SJCRH30 (cell line): ENCODE measurements at regions not wholly inside any gene's neighbourhood (a gene's known extent, or its start where the extent isn't known, plus 50 kb on each side); places are given as distances from the start of the nearest gene placed in this dataset.
"Not testable (repeated sequence)": the region's sequence is repeated elsewhere in the genome, so short reads cannot be mapped to it uniquely, and the experiment has no call there.

Experiments
- DNase-seq, 2 experiments: peaks; one replicate each; pipeline ENCODE4 v3.0.0-alpha.2; 2015 to 2020
- H3K27ac ChIP-seq: fragments of 250-450 bp; sonication (Bioruptor Pico); 2 replicates; pipeline ENCODE4 v1.5.1; 2020; ENCODE audit warnings: mild to moderate bottlenecking, moderate library complexity
- H3K27me3 ChIP-seq: fragments of 250-450 bp; sonication (Bioruptor Pico); 2 replicates; pipeline ENCODE4 v1.5.1; 2020; ENCODE audit warnings: mild to moderate bottlenecking, moderate library complexity
- H3K36me3 ChIP-seq: fragments of 250-450 bp; sonication (Bioruptor Pico); 2 replicates; pipeline ENCODE4 v1.5.1; 2020; ENCODE audit warnings: mild to moderate bottlenecking, moderate library complexity
- H3K4me1 ChIP-seq: fragments of 250-450 bp; sonication (Bioruptor Pico); 2 replicates; pipeline ENCODE4 v1.5.1; 2020; ENCODE audit warnings: mild to moderate bottlenecking, moderate library complexity
- H3K4me3 ChIP-seq: fragments of 250-450 bp; sonication (Bioruptor Pico); 2 replicates; pipeline ENCODE4 v1.5.1; 2020; ENCODE audit warnings: mild to moderate bottlenecking, moderate library complexity
- H3K9me3 ChIP-seq: fragments of 250-450 bp; sonication (Bioruptor Pico); replicated peaks from 2 replicates; pipeline ENCODE4 v1.5.1; 2020; ENCODE audit warnings: mild to moderate bottlenecking, moderate library complexity

GRCh38 chr17:71782021-71782420 lies 338.8 kb upstream of the SOX9 start:
- not testable (repeated sequence) for H3K4me1 ChIP-seq, H3K36me3 ChIP-seq, H3K27ac ChIP-seq, H3K4me3 ChIP-seq, H3K9me3 ChIP-seq, H3K27me3 ChIP-seq, DNase-seq

GRCh38 chr17:71790791-71791190 lies 330.0 kb upstream of the SOX9 start:
- Histone ChIP-seq H3K9me3 (no peaks in the 10 kb centered on the region), H3K4me3 (no peak overlapping the region), H3K27ac (no peak overlapping the region), H3K4me1 (no peaks in the 10 kb centered on the region), H3K36me3 (no peaks in the 10 kb centered on the region), H3K27me3 (peaks cover 4% of the 10 kb centered on the region; the same call in 1 of the 2 replicates)
- no peak for DNase-seq

- H3K9me3 ChIP-seq, result no peaks in the 10 kb centered on the region
- H3K4me1 ChIP-seq, result no peaks in the 10 kb centered on the region
- peaks cover 4% of the 10 kb centered on the region; the same call in 1 of the 2 replicates for H3K27me3 ChIP-seq
- no peaks in the 10 kb centered on the region for H3K36me3 ChIP-seq
- DNase-seq, result no peak
- H3K4me3 ChIP-seq, result no peak overlapping the region
- H3K27ac ChIP-seq, result no peak overlapping the region
These were observed 329.5 kb upstream of the SOX9 start for GRCh38 chr17:71791311-71791710.

- H3K4me3 ChIP-seq, result no peak overlapping the region
- no peaks in the 10 kb centered on the region for H3K4me1 ChIP-seq
- DNase-seq, result no peak
- no peaks in the 10 kb centered on the region; the same call in 1 of the 2 replicates for H3K27me3 ChIP-seq
- no peaks in the 10 kb centered on the region for H3K9me3 ChIP-seq
- H3K36me3 ChIP-seq, result no peaks in the 10 kb centered on the region
- H3K27ac ChIP-seq, result no peak overlapping the region
These were observed 327.9 kb upstream of the SOX9 start for GRCh38 chr17:71792966-71793365.

GRCh38 chr17:71793518-71793917 lies 327.3 kb upstream of the SOX9 start:
- H3K27ac ChIP-seq, result no peak overlapping the region
- no peaks in the 10 kb centered on the region for H3K4me1 ChIP-seq
- no peak overlapping the region for H3K4me3 ChIP-seq
- no peaks in the 10 kb centered on the region for H3K36me3 ChIP-seq
- no peaks in the 10 kb centered on the region; the same call in 1 of the 2 replicates for H3K27me3 ChIP-seq
- H3K9me3 ChIP-seq, result no peaks in the 10 kb centered on the region
- DNase-seq, result no peak

- Histone ChIP-seq H3K4me1 (no peaks in the 10 kb centered on the region), H3K36me3 (no peaks in the 10 kb centered on the region), H3K4me3 (no peak overlapping the region), H3K27me3 (no peaks in the 10 kb centered on the region), H3K9me3 (no peaks in the 10 kb centered on the region), H3K27ac (no peak overlapping the region)
- DNase-seq, result no peak
These were observed 322.1 kb upstream of the SOX9 start for GRCh38 chr17:71798701-71799100.

- DNase-seq, result no peak
- Histone ChIP-seq H3K27ac (no peak overlapping the region), H3K4me1 (no peaks in the 10 kb centered on the region), H3K9me3 (no peaks in the 10 kb centered on the region), H3K4me3 (no peak overlapping the region), H3K27me3 (no peaks in the 10 kb centered on the region), H3K36me3 (no peaks in the 10 kb centered on the region)
These were observed 321.2 kb upstream of the SOX9 start for GRCh38 chr17:71799657-71800056.

- Histone ChIP-seq H3K9me3 (no peaks in the 10 kb centered on the region), H3K27me3 (no peaks in the 10 kb centered on the region), H3K36me3 (no peaks in the 10 kb centered on the region), H3K27ac (no peak overlapping the region), H3K4me1 (no peaks in the 10 kb centered on the region), H3K4me3 (no peak overlapping the region)
- no peak for DNase-seq
These were observed 319.5 kb upstream of the SOX9 start for GRCh38 chr17:71801301-71801700.

GRCh38 chr17:71802663-71803062 lies 318.2 kb upstream of the SOX9 start:
- Histone ChIP-seq H3K4me3 (no peak overlapping the region), H3K36me3 (no peaks in the 10 kb centered on the region), H3K27ac (no peak overlapping the region), H3K27me3 (no peaks in the 10 kb centered on the region), H3K4me1 (no peaks in the 10 kb centered on the region), H3K9me3 (no peaks in the 10 kb centered on the region)
- no peak for DNase-seq

- DNase-seq, result no peak
- Histone ChIP-seq H3K36me3 (no peaks in the 10 kb centered on the region), H3K27ac (no peak overlapping the region)
These were observed 317.1 kb upstream of the SOX9 start for GRCh38 chr17:71803656-71804284.

GRCh38 chr17:71809537-71809936 lies 311.3 kb upstream of the SOX9 start:
- no peaks in the 10 kb centered on the region for H3K36me3 ChIP-seq
- no peaks in the 10 kb centered on the region for H3K4me1 ChIP-seq
- H3K27me3 ChIP-seq, result no peaks in the 10 kb centered on the region
- H3K4me3 ChIP-seq, result no peak overlapping the region
- no peak overlapping the region for H3K27ac ChIP-seq
- H3K9me3 ChIP-seq, result no peaks in the 10 kb centered on the region
- no peak for DNase-seq

More at GRCh38 chr17:71803656-71804284, 317.1 kb upstream of the SOX9 start:
- H3K4me1 ChIP-seq, result no peaks in the 10 kb centered on the region
- no peak overlapping the region for H3K4me3 ChIP-seq
- H3K9me3 ChIP-seq, result no peaks in the 10 kb centered on the region
- H3K27me3 ChIP-seq, result no peaks in the 10 kb centered on the region

GRCh38 chr17:71813861-71814260 lies 307.0 kb upstream of the SOX9 start:
- H3K4me3 ChIP-seq, H3K36me3 ChIP-seq, H3K27ac ChIP-seq, H3K27me3 ChIP-seq, H3K9me3 ChIP-seq, H3K4me1 ChIP-seq, DNase-seq: not testable (repeated sequence)

- Histone ChIP-seq H3K36me3 (no peaks in the 10 kb centered on the region), H3K4me3 (no peak overlapping the region), H3K27me3 (no peaks in the 10 kb centered on the region), H3K27ac (no peak overlapping the region), H3K4me1 (no peaks in the 10 kb centered on the region), H3K9me3 (no peaks in the 10 kb centered on the region)
- DNase-seq, result no peak
These were observed 299.3 kb upstream of the SOX9 start for GRCh38 chr17:71821511-71821910.

GRCh38 chr17:71824671-71825070 lies 296.1 kb upstream of the SOX9 start:
- no peaks in the 10 kb centered on the region for H3K4me1 ChIP-seq
- H3K27ac ChIP-seq, result no peak overlapping the region
- DNase-seq, result no peak
- H3K36me3 ChIP-seq, result no peaks in the 10 kb centered on the region
- H3K4me3 ChIP-seq, result no peak overlapping the region
- no peaks in the 10 kb centered on the region for H3K27me3 ChIP-seq
- no peaks in the 10 kb centered on the region for H3K9me3 ChIP-seq

- no peaks in the 10 kb centered on the region for H3K36me3 ChIP-seq
- no peak for DNase-seq
- no peaks in the 10 kb centered on the region for H3K27me3 ChIP-seq
- H3K4me1 ChIP-seq, result no peaks in the 10 kb centered on the region
- no peak overlapping the region for H3K4me3 ChIP-seq
- H3K9me3 ChIP-seq, result no peaks in the 10 kb centered on the region
- no peak overlapping the region for H3K27ac ChIP-seq
These were observed 295.1 kb upstream of the SOX9 start for GRCh38 chr17:71825687-71826086.

GRCh38 chr17:71828182-71828596 lies 292.6 kb upstream of the SOX9 start:
- Histone ChIP-seq H3K36me3 (no peaks in the 10 kb centered on the region), H3K27ac (no peak overlapping the region), H3K9me3 (no peaks in the 10 kb centered on the region), H3K4me3 (no peak overlapping the region), H3K27me3 (no peaks in the 10 kb centered on the region), H3K4me1 (no peaks in the 10 kb centered on the region)
- DNase-seq, result peak in 1 of 2 experiments; percentile 12
